ENCODE measurements at regions not wholly inside any gene's neighbourhood (a gene's known extent, or its start where the extent isn't known, plus 50 kb on each side); places are given as distances from the start of the nearest gene placed in this dataset.

DNA sequence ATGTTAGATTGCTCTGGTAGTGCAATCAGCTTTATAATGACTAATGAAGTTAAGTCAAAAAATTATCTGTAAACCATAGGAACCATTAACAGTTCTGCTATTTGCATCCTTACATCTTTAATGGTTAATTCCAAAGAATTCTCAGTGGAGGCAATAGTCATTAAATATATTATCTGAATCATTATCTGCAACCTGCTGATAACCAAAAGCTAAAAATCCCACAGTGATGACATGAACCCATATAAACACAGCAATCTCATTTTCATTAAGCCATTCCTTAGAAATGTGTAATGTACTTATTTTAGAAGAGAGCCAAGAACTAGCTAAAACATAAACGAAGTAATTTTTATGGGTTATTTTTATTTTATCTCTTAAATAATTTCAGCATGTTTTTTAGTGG, 60.2 kb downstream of the MAGEB16 start:
- DNase-seq (ENCODE audit: low read depth in 4 of 6, low spot score in 6 of 6) = peak in 1 of 6 donors; percentile 54
- Histone ChIP-seq H3K36me3 (ENCODE audit: control insufficient read depth, insufficient read depth, low read length) (no peaks in the 10 kb centered on the region), H3K27me3 (ENCODE audit: control insufficient read depth, insufficient read depth, low read length) (peaks cover 3% of the 10 kb centered on the region), H3K27ac (ENCODE audit: low read depth, low read length) (no peak overlapping the region), H3K4me3 (ENCODE audit: low read depth, low read length) (no peak overlapping the region), H3K9me3 (ENCODE audit: control insufficient read depth, insufficient read depth, low read length) (no peaks in the 10 kb centered on the region), H3K4me1 (ENCODE audit: control insufficient read depth, insufficient read depth, low read length) (no peaks in the 10 kb centered on the region)
- no CpG with 5 or more reads among the region's 1 CpG for WGBS (ENCODE audit: insufficient coverage)

DNA sequence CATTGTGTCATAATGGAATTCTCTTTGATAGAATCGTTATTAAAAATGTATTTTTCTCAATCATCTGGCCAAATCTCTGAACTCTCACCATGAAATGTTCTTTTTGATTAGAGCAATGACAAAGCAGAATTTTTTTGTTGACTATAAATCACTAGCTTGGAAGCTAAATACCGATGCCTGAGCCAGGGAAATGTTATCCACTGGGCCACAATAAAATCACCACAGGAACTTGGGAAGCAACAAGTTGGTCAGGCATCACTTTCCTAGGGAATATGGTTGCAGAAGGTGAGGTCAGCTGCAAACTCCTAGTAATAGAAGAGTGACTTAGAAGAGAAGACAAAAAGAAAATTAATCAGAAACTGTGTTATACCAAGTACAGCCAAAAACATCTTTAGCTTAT, 60.6 kb upstream of the CFAP47 start:
- H3K4me1 ChIP-seq (ENCODE audit: control insufficient read depth, insufficient read depth, low read length) = no peaks in the 10 kb centered on the region
- H3K4me3 ChIP-seq (ENCODE audit: low read depth, low read length) = no peak overlapping the region
- H3K27me3 ChIP-seq (ENCODE audit: control insufficient read depth, insufficient read depth, low read length) = peaks cover 3% of the 10 kb centered on the region
- no peaks in the 10 kb centered on the region for H3K36me3 ChIP-seq (ENCODE audit: control insufficient read depth, insufficient read depth, low read length)
- WGBS (ENCODE audit: insufficient coverage) = no CpG with 5 or more reads among the region's 2 CpGs
- H3K27ac ChIP-seq (ENCODE audit: low read depth, low read length) = no peak overlapping the region
- H3K9me3 ChIP-seq (ENCODE audit: control insufficient read depth, insufficient read depth, low read length) = no peaks in the 10 kb centered on the region
- DNase-seq (ENCODE audit: low read depth in 4 of 6, low spot score in 6 of 6) = no peak

DNA sequence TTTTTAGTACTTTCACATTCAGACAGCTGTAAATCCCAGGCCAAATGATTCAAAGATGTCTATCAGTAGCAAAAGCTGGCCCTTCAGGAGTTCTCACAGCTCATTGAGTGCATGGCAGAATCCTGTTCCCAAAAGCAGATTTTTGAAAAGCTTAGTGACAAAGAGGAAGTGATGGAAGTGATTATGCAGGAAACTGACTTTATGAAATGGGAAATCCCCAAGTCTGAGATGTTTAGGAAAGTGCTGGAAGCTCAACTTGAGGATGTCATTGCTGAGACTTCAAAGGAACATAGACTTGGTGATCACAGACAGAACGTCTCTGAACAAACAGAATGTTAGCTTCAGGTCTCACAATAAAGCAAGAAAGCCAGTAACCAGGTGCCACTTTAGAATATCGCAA, 51.0 kb upstream of the CFAP47 start:
- H3K4me3 ChIP-seq (ENCODE audit: low read depth, low read length) = no peak overlapping the region
- H3K4me1 ChIP-seq (ENCODE audit: control insufficient read depth, insufficient read depth, low read length) = no peaks in the 10 kb centered on the region
- H3K36me3 ChIP-seq (ENCODE audit: control insufficient read depth, insufficient read depth, low read length) = no peaks in the 10 kb centered on the region
- H3K27ac ChIP-seq (ENCODE audit: low read depth, low read length) = no peak overlapping the region
- H3K9me3 ChIP-seq (ENCODE audit: control insufficient read depth, insufficient read depth, low read length) = no peaks in the 10 kb centered on the region
- H3K27me3 ChIP-seq (ENCODE audit: control insufficient read depth, insufficient read depth, low read length) = no peaks in the 10 kb centered on the region
- whole genome bisulfite sequencing (ENCODE audit: insufficient coverage) = no CpG with 5 or more reads among the region's 2 CpGs
- no peak for DNase-seq (ENCODE audit: low read depth in 4 of 6, low spot score in 6 of 6)
